GM18499 (cell line): ENCODE measurements at regions not wholly inside any gene's neighbourhood (a gene's known extent, or its start where the extent isn't known, plus 50 kb on each side); places are given as distances from the start of the nearest gene placed in this dataset.
"Not testable (repeated sequence)": the region's sequence is repeated elsewhere in the genome, so short reads cannot be mapped to it uniquely, and the experiment has no call there.

ENCODE experiments used
- ATAC-seq: cut with Tn5 transposase; IDR thresholded peaks from one replicate; pipeline ENCODE4 v1.9.1; 2021; ENCODE audit warnings: moderate number of reproducible peaks; ENCODE audit not compliant: insufficient read depth, unreplicated experiment

DNA sequence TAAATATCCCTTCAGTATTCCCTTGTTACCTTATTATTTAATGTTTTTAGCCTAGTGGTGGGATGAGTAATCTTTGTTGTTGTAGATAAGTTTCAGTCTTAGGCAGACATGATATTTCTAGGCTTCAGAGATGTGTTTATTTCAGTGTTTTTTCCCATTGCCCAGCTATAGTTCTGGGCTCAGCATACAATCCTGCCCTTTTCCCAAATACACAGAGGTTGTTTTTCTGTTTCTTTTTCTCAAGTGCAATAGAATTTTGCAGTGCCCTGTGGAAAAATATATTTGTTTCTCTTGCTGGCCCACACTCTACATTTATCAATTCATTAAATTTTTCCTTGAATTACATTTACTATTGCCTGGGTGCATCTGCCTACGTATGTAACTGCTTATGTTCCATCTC is 321.8 kb downstream of the KCNJ3 start:
- ATAC-seq = no peak

DNA sequence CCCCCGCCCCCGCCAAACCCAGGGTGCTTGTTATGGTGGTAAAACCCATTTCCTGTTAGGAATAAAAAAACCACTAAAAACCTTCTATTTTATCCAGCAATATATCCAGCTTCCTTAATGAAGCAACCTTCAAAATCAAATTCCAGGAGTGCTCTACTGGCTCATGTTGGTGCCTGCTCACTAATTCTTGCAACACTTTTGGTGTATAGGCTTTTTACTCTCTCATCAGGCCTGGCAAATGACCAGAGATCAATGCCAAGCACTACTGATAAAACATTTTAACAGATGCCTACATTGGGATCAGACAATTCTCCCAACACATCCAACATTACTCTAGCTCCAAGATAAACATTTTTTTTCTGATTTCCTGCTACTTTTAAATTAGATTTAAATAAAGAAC is 312.4 kb downstream of the KCNJ3 start:
- ATAC-seq = no peak

- no peak for ATAC-seq
These were observed 296.9 kb downstream of the KCNJ3 start for GRCh38 chr2:154995361-154995760.

- ATAC-seq = no peak
These were observed 294.3 kb downstream of the KCNJ3 start for GRCh38 chr2:154992826-154993225.

- no peak for ATAC-seq
These were observed 280.2 kb downstream of the KCNJ3 start for GRCh38 chr2:154978710-154979109.

DNA sequence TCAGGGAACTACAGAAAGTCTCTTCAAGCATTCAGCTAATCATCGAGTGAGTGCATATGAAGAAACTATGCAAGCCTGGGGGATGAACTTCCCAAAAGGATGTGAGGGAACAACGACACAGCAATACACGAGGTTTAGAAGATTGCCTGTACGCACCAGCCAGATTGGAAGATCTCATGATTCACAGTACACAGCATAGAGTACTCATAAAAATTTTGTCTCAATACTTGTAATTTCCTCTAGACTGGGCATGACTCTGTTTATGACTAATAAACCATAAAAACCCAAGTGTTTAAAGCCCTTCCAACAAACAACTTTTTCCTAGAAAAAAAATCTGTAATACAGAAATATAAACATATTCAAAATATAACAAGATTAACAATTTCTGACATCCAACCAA is 279.7 kb downstream of the KCNJ3 start:
- no peak for ATAC-seq

DNA sequence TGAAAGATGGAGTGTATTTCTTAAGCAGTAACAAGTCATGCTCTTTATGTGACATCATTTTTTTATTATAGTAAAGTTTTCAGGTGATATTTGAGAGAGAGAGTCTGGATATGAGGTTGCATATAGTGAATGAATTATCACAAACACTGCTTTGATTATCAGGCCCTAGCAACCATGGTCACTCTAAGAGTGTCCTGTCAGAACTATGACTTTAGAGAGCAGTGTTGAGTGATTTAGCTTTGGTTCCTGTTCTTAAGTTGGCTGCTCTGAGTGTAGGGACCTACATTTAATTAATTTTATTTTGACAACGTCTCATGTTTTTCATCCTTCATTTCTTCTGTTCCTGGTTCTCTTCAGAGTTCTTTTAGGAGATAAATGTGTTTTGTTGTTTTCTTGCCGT is 275.5 kb downstream of the KCNJ3 start:
- ATAC-seq = no peak

DNA sequence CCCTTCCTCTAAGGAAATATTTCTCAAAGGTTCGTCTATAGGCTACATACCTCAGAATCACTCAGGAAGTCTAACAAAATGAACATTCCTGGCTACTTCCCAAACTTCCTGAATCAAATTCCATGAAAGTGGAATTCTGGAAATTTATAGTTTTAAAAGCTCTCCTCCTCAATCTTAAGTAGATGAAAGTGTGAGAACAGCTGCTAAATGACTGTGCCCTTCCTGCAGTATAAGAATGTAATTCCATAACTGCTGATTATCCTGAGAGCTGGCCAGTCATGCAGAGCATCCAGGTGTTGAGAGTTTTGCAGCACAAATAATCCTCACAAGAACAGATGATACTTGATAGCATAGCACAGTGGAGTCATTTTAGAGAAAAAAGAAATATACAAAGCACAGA is 265.0 kb downstream of the KCNJ3 start:
- ATAC-seq = no peak

DNA sequence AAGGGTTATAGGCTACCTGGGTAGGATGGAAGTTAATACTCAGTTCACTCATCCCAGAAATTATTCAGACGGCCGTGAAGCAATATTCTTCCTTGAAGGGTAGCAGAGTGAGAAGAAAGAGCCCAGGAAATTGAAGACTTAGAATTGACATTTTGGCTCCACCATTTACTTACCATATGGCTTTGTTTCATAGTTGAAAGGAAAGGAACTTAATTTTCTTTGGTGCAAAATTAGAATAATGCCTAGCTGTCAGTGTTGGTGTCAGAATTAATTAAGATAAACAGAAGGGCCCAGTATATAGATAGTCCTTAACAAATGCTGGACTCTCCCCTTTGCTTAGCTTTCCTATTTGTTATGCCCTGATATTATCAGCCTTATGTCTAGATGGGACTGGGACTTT is 263.2 kb downstream of the KCNJ3 start:
- no peak for ATAC-seq

- peak; percentile 45 for ATAC-seq
These were observed 262.5 kb downstream of the KCNJ3 start for GRCh38 chr2:154960802-154961583.

- no peak for ATAC-seq
These were observed 254.0 kb downstream of the KCNJ3 start for GRCh38 chr2:154952346-154952980.

DNA sequence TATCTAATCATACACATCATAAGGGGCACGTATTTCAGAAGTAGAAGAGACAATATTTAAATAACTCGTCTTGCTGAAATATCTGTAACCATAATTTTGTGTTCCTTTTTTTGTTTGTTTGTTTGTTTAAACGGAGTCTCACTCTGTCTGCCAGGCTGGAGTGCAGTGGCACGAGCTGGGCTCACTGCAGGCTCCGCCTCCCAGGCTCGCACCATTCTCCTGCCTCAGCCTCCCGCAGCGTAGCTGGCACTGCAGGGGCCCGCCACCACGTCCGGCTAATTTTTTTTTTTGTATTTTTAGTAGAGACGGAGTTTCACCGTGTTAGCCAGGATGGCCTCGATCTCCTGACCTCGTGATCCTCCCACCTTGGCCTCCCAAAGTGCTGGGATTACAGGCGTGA is 248.9 kb downstream of the KCNJ3 start:
- ATAC-seq = not testable (repeated sequence)

GRCh38 chr2:154945984-154946383 is 247.5 kb downstream of the KCNJ3 start:
- no peak for ATAC-seq

DNA sequence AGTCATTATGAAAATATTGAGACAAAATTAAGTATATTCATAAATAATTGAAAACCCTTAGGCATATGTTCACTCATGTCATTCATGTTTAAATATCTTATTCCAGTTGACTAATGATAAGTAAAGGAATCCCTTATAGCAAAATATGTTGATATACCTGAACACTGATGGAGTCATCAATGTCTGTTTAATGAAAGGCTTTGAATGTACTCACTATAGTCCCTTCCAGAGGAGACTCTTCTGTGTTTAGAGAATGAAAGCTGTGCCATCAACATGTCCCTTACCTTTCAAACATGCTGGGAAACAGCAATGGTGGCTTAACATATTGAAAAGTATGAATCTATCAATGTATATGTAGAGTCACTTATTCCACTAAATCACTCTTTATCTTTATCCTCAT is 242.9 kb downstream of the KCNJ3 start:
- ATAC-seq = no peak

GRCh38 chr2:154934213-154934612 is 235.7 kb downstream of the KCNJ3 start:
- ATAC-seq = no peak

DNA sequence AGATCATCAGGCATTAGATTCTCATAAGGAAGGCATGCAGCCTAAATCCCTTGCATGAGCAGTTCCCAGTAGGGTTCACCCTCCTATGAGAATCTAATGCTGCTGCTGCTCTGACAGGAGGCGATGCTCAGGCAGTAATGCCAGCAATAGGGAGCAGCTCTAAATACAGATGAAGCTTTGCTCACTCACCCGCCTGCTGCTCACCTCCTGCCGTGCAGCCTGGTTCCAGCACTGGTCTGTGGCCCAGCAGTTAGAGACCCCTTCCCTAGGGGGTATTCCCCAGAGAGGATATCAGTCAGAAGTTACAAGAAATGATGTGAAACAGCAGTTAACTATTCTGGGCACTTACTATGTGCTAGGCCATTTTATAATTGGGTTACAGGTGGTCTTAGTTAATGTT is 226.0 kb downstream of the KCNJ3 start:
- ATAC-seq = no peak

DNA sequence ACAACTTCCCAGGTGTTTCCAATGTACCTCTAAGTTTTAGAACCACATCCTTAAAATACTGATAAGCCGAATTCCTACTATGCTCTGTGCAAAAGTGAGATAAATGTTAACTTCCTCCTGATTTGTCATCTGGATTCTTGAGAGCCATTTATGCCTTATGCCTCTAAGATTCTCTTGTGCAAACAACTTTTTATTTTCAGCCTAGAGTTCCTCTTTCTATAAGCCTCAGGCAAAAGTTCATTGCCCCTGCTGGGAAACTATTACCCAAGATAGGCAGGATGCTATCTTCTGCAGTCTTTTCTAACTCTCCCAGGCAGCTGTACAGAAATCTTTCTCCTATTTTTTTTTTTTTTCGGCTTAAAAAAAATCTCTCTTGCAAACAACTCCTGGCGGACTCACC is 216.1 kb downstream of the KCNJ3 start:
- ATAC-seq = no peak

GRCh38 chr2:154912215-154912614 is 213.7 kb downstream of the KCNJ3 start:
- no peak for ATAC-seq

DNA sequence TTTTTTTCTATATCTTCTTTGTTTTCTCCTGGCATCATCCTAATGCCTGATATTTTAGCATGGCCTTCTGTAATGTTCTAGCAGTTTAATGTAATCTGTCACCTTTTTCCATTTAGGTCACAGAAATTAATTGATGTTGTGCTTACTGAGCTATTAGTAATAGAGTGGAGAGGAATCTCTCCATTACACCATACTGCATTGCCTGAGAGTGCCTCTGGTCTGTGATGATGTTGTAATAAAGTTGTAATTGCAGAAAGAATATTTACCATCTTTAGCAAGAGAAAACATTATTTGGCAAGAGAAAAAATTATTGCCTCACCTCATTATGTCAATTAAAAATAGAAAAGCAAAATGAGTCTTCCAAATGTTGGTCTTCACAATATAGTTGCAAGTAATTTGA is 213.2 kb downstream of the KCNJ3 start:
- no peak for ATAC-seq

GRCh38 chr2:154910701-154911100 is 212.2 kb downstream of the KCNJ3 start:
- ATAC-seq = no peak

DNA sequence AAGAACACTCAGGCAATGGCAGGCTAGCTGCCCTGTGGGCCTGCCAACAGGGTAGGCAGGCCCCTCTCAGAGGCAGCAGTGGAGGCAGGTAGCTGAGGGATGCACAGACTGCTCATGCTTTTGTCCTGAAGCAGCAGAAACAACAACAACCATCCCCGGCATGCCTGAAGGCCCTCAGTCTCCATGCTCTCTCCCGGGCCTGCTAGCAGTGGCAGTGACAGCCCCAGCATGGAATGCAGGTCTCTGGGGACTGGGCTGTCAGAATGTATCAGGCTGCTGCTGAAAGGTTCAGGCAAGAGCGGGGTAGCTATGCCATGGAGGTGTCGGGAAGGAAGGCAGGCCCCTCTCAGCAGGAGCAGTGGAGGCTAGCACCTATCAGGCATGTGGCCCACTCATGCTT is 209.8 kb downstream of the KCNJ3 start:
- ATAC-seq = no peak
